ENCODE measurements at regions not wholly inside any gene's neighbourhood (a gene's known extent, or its start where the extent isn't known, plus 50 kb on each side); places are given as distances from the start of the nearest gene placed in this dataset.
"Not testable (repeated sequence)": the region's sequence is repeated elsewhere in the genome, so short reads cannot be mapped to it uniquely, and the experiment has no call there.

DNA sequence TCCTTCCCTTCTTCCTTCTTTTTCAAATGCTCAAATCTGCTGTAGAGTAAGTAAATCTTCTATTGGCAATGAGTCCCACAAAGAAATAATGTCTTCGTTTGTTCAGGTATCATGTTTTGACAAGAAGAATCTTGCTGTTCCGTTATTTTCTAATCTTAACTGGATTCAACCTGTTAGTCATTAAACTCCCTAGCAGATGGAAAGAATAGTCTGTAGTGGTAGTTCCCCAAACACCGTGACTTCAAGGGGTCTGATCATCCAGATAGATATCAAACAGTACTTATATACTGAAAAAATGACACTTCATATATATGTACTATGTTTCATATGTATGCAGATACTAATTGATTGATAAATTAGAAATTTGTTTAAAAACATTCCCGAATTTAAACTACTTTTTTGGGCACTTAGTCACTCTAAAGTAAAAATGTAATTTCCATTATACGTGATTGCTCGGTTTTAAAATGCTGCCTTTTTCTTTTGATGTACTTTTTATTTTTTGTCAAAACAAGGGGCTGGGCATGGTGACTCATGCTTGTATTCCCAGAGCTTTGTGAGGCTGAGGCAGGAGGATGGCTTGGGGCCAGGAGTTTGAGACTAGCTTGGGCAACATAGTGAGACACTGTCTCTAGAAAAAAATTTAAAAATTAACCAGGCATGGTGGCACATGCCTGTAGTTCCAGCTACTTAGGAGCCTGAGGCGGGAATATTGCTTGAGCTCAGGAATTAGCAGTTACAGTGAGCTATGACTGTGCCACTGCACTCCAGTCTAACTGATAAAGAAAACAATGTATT lies 335.7 kb upstream of the SNX7 start:
- DNase-seq = no peak

DNA sequence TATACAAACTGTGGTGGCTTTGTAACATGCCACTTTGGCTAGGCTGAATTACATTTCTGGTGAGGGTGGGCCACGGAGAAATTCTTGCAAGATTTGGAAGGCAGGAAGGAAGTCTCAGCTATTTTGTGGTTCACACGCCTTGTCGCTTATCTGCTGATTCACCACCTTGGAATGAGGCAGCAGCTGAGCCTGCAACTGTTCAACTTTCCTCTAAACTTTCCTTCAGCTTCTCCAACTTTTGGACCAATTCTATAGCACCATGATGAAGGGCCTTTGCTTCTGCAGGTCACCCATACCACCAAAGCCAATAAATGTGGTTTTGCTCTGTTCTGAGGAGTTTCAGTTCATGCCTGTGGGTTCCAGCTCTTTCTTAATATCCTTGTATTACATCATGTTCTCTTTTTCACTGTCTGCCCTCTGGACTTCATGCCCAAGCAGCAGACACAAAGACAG lies 337.6 kb upstream of the SNX7 start:
- DNase-seq = no peak

DNA sequence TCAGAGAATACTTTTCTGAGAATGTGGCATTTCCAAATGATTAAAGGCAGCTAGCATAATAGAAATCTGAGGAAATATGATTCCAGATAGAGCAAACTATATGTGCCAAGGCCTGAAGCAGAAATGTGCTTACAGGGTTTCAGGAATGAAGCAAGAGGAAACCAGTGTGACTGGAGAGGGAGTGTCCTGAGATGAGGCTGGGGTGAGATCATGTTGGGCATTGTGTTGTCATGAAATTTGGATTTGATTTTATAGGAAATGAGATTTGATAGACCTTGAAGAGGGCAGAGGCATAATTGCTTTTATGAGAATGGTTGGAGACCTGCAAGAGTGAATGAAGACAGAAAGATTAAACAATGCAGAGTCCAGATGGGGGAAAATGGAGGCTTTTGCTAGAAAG lies 338.1 kb upstream of the SNX7 start:
- no peak for DNase-seq

DNA sequence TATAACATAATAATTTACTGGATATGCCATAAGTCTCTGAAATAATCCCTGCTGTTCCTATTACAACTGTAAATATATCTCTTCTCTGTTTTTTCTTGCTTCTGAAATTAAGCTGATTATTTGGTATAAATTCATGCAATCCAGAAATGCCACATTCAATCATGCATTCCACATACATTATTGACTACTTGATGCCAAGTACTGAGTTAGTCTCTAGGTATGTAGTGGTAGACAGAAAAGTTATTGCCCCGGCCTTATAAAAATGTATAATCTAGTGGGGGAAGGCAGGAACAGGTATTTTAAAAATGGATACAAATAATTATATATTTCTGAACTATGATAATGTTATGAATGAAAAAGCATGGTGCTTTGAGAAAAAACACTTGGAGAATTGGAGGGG lies 338.6 kb upstream of the SNX7 start:
- DNase-seq = no peak

DNA sequence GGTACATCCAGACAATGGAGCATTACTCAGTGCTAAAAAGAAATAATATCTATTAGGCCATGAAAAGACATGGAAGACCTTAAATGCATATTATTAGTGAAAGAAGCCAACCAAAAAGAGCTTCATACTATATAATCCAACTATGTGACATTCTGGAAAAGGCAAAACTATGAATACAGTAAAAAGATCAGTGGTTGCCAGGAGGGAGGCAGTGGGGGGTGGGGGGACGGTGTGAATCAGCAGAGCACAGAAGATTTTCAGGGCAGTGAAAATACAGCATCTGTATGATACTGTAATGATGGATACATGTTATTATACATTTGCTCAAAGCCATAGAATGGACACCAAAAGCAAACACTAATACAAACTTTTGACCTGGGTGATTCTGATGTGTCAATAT lies 339.4 kb upstream of the SNX7 start:
- no peak for DNase-seq

DNA sequence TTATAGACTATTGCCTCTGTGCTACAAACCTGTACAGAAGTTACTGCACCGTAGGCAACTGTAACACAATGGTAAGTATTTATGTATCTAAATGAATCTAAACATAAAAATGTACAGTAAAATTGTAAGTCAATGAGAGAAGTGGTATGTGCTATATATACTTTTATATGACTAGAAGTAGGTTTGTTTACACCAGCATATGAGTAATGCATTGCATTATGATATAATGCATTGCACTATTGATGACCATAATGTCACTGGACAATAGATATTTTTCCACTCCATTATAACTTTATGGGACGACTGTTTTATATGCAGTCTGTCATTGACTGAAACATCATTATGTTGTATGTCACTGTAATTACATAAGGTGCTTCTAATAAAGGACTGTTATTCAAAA lies 340.3 kb upstream of the SNX7 start:
- no peak for DNase-seq

DNA sequence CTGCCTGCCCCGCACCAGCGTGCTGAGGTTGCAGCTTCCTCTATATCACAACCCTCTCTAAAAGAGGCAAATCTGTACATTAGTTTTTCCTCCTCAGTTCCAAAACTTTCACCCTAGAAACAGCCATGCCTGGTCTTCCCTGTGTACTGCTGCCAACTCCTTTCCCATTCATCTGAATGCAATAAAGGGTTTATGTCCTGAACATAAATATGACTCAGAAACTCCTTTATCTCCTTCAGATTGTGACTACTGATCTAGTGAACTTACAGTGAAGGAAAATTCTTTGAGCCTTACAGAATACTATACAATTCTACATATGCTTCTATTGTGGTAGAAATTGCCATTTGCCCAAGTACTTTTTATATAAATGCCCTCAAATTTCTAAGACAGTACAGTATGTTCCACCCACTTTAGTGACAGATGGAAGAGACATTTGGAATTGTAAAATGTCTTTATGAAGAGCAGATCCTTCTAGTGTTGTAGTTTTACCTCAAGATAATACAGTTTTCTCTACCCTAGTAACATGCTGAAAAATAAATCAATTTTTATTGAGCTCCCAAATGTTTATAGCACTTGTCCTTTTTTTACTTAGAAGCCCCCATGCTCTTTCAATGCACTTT lies 345.1 kb upstream of the SNX7 start:
- no peak for DNase-seq

DNA sequence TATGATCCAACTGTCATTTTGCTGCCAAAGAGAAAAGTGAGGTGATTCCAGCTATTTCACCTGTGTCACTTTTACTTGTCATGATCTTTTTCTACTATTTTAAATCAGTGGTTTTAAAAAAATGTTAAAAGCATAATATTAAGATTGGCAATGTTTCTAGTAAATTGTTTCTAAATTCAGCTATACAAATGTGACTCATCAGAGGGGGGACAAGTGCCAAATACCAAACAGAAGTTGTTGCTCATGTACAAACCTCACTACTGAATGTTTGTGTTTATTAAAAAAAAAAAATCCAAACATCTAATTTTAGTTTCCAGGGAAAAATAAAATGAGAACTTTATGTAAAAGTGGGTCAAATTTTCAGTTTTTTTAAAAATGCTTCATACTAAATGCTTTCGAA lies 346.2 kb upstream of the SNX7 start:
- no peak for DNase-seq

DNA sequence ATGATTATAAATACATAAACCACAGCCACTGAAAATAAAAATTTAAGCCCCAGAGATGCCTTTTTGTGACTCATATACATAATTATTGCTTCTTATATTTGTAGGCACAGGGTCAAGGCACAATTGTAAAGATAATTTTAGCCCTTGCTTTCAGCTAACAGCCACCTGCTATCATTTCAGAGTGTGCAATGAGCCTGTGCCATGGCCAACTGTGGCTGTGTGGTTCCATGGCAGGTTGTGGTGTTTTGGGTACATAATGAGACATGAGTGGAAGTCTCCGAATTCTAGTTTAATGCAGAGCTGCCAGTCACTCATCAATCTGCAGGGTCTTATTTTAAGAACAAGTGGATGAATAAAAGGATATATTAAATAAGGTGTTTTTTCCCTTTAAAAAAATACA lies 346.9 kb upstream of the SNX7 start:
- no peak for DNase-seq

DNA sequence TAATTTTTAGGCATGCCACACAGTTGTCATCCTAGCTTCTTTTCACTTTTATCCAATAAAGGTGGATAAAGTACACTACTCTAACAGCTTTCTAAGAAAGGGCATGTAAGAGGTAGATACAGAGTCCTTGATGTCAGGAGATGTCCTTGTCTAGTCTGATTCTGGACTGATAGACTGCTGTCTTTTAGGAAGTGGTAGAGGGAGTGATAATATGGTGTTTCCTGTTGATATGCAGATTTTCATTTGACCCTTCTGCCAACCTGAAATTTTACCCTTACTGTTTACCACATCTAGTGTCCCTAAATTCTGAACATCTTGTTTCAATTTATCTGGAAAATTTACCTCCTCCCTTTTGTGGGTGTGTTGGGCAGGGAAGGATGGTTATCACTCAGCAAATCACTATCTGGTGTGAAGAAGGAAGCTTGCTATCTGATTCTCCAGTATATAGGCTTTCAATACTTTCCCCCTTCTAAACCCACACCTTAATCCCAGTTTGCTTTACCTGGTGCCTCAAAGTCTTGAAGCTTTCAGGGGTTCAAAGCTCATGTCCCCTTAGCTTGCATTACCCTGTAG lies 354.9 kb upstream of the SNX7 start:
- DNase-seq = no peak

DNA sequence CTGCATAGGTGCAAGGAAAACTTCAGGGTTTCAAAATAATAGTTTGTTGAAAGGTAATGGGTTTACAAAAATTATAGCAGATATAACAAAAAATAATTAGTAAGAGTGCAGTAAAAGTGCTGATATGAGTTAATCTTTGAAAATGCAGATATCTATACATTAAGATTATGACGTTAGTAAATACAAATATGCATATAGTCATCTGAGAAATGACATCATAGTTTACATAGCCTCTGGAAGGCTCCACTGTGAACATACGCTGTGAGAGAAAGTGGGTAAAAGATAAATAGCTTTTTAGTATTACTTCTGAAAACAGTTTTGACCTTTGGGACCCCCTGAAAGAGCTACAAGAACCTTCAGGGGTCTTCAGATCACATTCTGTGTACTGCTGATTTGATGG lies 356.2 kb upstream of the SNX7 start:
- DNase-seq = no peak

DNA sequence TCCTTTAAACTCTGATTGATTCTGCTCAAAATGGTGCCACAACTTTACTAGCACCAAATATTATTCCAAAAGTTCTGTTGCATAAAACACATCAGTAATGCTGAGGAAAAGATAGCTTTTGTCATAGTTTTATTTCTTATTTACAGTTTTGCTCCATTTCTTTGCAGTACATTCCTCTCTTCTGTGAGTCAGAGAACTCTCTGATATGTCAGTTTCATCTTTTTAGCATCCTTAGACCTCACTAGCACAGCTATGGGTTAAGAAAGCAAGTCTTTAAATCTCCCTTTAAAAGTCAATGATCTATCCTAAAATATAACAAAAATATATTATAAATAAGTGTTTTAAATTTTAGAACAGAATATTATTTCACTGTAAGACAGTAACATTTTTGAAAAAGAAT lies 356.6 kb upstream of the SNX7 start:
- no peak for DNase-seq

DNA sequence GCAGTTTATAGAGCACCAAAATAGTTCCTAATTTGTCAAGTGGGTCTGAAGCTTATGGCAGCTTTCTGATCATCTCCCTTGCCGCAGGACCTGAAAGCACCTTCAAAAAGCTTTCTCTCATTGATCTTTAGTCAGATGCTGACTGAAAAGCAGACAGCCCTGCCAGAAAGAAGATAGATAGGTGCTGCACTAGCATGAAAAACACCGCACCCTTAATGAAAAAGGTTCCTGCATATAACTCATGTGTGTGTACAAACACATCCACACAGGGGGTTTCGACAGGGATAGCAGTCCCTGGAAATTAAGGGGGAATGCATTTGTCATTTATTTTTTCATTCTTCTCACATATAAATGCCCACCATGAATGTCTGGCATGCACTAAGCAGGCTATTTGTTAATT lies 361.7 kb upstream of the SNX7 start:
- no peak for DNase-seq

DNA sequence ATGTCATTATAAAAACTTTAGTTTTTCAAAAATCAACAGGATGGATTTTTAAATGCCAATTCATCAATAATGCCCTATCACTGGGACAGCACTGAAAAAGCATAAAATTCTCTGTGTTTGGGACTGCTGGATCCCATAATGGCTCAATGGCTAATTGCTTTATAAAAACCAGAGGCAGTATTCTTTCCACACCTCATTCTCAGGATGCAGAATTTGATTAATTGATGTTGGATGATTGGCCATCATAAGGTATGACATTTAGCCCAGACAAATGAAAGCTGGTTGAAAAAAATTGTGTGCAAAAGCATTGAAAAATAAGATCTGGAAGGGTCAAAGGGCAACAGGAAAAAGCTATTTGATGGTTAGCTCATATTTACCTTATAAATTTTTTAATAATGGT lies 362.2 kb upstream of the SNX7 start:
- no peak for DNase-seq

DNA sequence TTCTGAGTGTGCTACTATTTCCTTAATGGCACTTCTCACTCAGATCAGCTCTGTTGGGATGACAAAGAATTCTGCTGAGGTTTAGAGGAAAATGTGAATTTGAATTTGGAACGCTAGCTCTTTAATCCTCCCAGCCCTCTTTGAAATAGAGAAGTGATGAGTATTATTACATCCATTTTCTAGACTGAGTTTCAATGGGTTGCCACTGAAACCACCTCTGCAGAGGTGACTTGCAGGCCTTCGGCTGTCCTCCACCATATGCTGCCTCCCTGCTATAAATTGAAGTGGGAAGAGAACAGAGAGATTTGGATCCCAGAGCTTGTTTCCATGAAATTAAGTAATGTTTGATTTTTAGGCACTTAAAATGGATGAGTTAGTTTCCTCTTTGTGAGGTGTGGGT lies 363.2 kb upstream of the SNX7 start:
- no peak for DNase-seq

DNA sequence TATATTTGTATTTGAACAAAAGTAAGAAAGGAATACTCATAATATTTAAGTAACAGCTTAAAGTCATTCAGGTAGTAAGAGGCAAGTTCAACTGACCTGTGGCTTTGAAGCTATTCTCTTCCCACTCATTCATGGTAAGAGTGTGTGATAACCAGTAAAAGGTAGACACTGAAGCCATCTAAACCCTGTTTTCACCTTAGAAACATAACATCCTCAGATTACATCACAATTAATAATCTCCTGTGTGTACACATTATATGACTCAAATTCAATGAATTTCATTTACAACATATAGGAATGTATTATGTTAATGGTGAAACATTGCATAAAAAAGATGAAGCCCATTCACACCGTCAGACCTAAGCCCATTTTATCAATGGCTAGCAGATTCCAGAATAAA lies 364.8 kb upstream of the SNX7 start:
- no peak for DNase-seq

DNA sequence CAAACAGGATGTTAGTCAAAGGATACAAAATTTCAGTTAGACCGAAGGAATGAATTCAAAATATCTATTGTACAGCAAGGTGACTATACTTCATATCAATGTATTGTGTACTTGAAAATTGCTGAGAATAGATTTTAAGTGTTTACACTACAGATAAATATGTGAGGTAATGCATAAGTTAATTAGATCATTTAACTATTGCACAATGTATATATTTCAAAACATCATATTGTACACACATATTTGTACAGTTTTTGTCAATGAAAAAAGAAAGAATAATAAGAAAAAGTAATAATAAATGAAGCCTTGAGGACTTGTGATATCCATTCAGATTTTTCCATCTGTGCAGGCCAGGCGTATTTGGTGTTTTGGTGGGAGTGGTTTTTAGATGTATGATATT lies 367.4 kb upstream of the SNX7 start:
- no peak for DNase-seq

DNA sequence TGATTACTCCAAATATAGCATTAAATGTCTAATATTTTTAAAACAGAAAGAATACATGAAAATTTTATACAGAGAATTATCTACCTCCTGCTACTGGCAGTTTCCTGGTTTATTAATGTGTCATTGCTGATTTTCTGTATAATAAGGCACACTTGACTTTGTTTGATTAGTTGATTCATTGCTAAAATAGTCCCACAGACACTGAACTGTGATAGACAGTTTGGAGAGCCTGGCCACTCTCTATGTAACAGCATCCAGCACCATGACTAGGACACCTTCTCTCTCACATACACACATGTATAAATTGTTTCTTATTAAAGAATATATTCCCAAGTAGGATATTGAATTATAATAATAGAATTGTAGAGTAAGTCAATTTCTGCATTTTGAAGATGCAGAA lies 368.5 kb upstream of the SNX7 start:
- DNase-seq = no peak

DNA sequence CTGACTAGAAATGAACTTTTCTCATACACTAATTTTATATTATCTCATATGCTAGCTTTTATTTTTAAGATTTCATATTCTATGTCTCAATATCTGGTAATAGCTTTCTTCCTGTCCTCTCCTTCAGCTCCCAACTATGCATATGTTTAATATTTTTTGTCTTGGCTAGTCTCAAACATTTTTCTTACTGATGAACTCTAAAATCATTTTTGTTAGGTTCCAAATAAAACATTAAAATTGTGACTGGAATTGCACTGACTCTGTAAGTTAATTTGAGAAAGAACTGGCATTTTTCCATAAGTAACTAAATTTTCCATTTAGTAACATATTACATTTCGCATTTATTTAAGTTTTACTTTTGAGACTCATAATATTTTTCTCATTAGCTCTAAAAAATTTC lies 368.5 kb upstream of the DPYD start:
- no peak for DNase-seq

DNA sequence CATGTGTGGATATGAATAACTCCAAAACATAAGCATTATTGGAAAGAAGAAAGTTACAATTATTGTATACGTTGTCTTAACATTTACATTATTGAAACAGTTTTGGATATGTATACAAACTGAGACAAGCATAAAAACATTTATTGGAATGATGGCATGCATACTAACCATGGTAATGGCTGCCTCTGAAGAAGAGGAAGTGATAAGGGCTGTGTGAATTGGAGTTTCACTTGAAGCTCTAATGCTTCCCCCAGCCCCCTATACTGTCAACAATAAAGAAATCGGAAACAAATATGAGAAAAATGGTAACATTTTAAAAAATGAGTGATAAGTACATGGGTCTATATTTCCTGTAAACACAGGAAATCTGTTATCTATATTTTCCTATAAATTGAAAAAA lies 367.7 kb upstream of the DPYD start:
- DNase-seq = no peak

DNA sequence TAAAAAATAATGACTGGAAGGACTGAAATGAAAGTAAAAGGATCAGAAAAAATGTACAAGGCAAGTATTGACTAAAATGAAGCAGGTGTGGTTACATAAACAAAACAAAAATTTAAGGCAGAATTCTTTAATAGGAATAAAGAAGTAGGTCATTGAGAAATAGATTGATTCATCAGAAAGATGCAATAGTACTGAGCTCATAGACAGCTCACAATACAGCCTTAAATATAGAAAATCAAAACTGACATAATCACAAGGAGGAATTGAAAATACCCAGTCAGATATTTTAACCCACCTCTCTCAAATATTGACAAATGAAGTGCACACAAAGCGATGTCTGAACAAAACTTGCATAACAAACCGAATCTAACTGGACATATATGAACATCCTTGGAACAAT lies 366.8 kb upstream of the DPYD start:
- no peak for DNase-seq

DNA sequence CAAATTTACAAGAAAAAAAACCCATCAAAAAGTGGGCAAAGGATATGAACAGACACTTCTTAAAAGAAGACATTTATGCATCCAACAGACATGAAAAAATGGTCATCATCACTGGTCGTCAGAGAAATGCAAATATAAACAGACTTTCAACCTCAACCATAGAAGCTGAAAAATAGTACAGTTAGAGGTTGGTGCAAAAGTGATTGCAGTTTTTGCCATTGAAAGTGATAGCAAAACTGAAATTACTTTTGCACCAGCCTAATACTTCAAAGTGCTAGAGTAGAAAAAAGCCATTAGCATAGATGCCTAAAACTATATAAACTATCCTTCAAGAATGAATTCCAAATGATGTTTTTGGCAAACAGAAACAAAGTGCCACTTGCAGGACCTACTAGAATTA lies 365.8 kb upstream of the DPYD start:
- DNase-seq = no peak

DNA sequence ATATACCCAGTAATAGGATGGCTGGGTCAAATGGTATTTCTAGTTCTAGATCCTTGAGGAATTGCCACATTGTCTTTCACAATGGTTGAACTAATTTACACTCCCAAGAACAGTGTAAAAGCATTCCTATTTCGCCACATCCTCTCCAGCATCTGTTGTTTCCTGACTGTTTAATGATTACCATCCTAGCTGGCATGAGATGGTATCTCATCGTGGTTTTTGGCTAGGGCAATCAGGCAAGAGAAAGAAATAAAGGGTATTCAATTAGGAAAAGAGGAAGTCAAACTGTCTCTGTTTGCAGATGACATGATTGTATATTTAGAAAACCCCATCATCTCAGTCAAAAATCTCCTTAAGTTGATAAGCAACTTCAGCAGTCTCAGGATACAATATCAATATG lies 364.5 kb upstream of the DPYD start:
- DNase-seq = not testable (repeated sequence)

DNA sequence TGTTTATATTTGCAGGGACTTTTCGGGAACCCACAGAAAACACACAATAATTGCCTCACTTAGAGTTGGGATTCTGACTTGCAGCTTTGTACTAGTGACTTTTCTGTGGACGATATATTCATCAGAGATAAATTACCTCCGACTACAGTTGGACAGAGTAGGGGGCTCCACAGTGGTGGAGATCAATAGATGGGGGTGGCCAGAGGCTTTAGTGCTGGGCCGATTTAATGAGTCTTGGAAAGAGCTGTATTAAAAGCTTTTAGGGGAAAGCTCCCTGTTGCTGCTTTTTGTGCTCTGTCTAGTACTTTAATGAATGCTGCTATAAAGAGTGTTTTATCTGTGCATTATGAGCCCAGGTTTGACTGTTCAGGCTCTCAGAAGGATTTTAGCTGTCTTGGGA lies 359.2 kb upstream of the DPYD start:
- DNase-seq = no peak

DNA sequence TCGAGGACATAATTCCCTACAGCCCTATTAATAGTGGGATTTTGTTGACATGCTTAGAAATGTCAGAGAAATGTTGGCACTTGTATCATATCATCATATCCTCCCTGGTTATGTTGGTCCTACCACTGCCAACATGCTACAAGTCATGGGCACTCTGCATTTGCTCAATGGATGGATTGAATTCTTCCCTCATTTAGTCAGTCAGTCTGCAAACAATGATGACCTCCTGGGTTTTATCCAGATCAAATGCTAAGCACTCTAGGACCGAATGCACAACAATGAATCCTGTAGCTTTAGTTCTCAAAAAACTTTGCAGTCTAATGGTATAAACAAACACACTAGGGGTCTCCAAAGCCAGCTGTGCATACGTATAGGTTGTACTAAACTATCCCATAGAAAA lies 357.2 kb upstream of the DPYD start:
- DNase-seq = no peak
